Fibroblast of pulmonary artery (primary cell): ENCODE measurements at regions not wholly inside any gene's neighbourhood (a gene's known extent, or its start where the extent isn't known, plus 50 kb on each side); places are given as distances from the start of the nearest gene placed in this dataset.
"Not testable (repeated sequence)": the region's sequence is repeated elsewhere in the genome, so short reads cannot be mapped to it uniquely, and the experiment has no call there.

Experiments
- DNase-seq: peaks from one replicate; pipeline ENCODE4 v3.0.0-alpha.2; 2010; ENCODE audit warnings: low read depth
- H3K4me3 ChIP-seq: replicated peaks from 2 replicates; pipeline ENCODE4 v1.5.1; 2011; ENCODE audit warnings: low read depth, mild to moderate bottlenecking, control low read depth, low read length, moderate library complexity
- CTCF ChIP-seq: IDR thresholded peaks from 2 replicates; pipeline ENCODE4 v1.5.1; 2011; ENCODE audit warnings: mild to moderate bottlenecking, control low read depth, low read length, inconsistent platforms; ENCODE audit errors: missing control alignments

DNA sequence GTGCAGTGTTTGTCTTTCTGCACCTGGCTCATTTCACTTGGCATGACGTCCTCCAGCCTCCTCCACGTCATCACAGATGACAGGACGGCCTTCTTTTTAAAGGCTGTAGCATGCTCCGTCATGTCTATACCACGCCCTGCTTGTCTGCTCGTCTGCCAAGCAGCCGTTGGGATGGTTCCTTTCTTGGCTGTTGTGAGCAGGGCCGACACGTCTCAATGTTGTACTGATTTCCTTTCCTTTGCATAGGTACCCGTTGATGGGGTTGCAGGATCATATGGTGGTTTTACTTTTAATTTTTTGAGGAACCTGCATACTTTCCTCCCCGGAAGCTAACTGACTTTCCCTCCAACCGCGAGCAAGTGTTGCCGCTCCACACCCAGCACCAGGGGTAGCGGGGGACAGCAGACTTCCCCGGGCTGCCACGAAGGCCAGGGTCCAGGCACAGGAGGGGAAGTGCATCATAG lies 212.2 kb upstream of the ZNF469 start:
- TF ChIP-seq CTCF, result no peak
- H3K4me3 ChIP-seq, result no peak overlapping the region
- no peak for DNase-seq

GRCh38 chr16:88171126-88171525 lies 211.6 kb upstream of the ZNF469 start:
- not testable (repeated sequence) for H3K4me3 ChIP-seq, DNase-seq

- H3K4me3 ChIP-seq, DNase-seq: not testable (repeated sequence)
Observed at GRCh38 chr16:88176184-88176583, 206.6 kb upstream of the ZNF469 start.

DNA sequence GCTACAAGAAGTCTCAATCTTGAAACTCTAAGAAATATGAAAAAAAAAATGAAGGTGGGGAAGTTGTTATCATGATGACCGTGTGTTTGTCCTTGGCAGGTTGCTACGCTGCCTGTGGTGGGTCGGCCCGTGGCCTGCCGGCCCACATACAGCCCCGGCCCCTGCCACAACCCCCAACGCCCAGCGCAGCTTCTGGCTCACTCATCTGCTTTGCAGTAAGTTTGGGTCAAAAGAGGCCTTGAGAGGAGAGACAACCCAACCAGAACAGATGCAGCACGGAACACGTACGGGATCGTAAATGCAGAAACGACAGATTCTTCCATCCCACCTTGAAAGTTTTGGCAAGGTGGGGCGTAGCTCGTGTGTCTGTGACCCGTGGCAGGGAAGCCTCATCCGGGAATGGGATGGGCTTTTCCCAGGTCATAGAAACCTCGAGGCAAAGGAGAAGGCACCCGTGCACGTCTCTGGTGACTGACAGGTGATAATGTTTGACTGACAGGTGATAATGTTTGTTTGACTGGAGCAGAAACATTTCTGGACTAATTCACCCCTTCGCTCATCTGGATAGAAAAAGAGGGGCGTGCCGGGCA lies 206.1 kb upstream of the ZNF469 start:
- H3K4me3 ChIP-seq, DNase-seq: not testable (repeated sequence)

DNA sequence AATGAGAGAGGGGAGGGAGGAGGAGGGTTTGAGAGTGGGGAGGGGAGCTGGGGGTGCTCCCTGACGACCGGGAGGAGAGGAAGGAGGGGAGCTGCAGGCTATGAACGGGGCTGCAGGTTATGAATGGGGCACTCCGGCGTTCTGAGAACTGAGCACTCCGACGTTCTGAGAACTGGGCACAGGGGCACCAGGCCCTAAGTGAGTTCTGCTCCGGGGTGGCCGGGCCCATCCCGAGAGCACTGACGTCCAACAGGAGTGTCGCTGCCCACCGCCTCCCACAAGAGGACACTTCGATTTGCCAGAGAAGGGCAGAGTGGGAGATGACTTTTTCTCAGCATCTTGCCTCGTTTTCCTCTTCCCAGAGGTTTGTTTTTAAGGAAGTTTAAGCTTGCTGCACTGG lies 204.5 kb upstream of the ZNF469 start:
- DNase-seq, result not testable (repeated sequence)

GRCh38 chr16:88178896-88179295 lies 203.9 kb upstream of the ZNF469 start:
- H3K4me3 ChIP-seq, DNase-seq: not testable (repeated sequence)

More for the DNA sequence above, 204.5 kb upstream of the ZNF469 start:
- H3K4me3 ChIP-seq, result not testable (repeated sequence)

GRCh38 chr16:88182967-88183881 lies 199.5 kb upstream of the ZNF469 start:
- not testable (repeated sequence) for H3K4me3 ChIP-seq, DNase-seq

DNA sequence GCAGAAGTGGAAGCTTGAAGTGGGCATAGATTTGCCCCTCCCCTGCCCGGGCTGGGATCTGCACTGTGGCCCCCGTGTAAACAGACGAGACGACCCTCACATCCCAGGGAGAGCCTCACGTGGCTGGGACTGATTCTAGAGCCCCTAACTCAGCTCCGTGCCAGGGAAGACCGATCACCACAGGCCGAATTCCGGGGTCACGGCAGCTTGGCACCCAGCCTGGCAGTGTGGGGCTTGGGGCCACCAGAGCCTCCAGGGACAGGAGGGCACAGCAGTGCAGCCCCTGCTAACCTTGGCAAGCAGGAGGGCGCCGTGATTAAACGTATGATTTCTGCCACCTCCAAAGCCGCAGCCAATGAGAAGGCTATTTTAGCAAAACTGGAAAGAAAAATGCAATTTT lies 198.7 kb upstream of the ZNF469 start:
- not testable (repeated sequence) for H3K4me3 ChIP-seq, DNase-seq

- not testable (repeated sequence) for DNase-seq, H3K4me3 ChIP-seq
Observed at GRCh38 chr16:88184566-88185355, 198.0 kb upstream of the ZNF469 start.

DNA sequence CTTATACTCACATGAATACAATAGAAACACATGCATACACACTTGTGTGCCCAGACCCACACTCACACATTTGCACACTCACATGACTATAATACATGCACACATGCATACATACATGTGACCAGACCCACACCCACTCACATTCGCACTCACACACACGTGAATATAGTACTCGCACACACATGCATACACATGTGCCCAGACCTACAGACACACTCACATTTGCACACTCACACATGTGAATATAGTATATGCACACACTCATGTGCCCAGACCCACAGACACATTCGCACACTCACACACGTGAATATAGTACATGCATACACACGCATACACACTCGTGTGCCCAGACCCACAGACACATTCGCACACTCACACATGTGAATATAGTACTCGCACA lies 197.4 kb upstream of the ZNF469 start:
- H3K4me3 ChIP-seq, DNase-seq: not testable (repeated sequence)

GRCh38 chr16:88185976-88186888 lies 196.5 kb upstream of the ZNF469 start:
- peak; percentile 41 for DNase-seq
- H3K4me3 ChIP-seq, result not testable (repeated sequence)

DNA sequence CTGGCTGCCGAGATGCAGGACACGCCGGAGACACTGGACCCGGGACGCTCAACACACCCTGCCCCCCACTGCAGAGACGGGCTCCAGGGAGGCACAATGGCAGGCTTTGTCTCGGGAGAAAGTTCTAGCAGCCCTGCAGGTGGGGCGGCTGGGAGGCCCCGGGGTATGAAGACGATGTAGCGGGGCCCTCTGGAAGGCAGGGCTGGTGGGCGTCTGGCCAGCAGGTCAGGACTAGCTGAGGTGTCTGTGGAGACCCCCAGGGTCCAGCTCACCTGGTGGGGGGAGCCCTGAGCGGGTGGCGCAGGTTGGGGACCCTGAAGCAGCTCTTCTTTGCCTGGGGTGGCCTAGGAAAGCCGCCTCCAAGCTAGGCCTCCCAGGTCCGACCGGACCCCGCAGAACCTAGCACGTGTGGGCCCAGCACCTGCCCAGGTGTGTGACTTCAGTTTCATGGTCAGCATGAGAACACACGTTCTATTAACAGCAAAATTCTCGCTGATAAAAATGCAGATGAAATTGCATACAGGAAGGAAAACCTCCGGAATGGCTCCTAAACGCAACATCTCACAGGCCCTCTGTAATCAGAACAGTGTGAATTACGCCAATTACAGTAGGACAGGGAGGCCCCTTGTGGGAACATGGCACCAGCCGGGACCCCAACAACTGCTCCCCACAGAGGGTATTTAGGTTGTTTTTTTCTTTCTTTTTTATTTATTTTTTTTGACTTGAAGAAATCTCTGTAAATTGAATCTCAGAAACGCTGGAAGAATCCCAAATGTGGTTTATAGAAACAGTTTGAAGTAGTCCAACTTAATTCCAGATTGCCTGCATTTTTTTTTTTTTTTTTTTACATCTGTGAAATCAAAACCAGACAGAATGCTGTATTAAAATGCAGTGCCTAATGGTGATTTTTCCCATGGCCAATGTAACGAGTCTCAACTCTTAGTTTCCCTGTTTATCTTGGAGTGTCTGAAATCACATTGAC lies 195.6 kb upstream of the ZNF469 start:
- H3K4me3 ChIP-seq, result not testable (repeated sequence)
- peak; percentile 13 for DNase-seq

DNA sequence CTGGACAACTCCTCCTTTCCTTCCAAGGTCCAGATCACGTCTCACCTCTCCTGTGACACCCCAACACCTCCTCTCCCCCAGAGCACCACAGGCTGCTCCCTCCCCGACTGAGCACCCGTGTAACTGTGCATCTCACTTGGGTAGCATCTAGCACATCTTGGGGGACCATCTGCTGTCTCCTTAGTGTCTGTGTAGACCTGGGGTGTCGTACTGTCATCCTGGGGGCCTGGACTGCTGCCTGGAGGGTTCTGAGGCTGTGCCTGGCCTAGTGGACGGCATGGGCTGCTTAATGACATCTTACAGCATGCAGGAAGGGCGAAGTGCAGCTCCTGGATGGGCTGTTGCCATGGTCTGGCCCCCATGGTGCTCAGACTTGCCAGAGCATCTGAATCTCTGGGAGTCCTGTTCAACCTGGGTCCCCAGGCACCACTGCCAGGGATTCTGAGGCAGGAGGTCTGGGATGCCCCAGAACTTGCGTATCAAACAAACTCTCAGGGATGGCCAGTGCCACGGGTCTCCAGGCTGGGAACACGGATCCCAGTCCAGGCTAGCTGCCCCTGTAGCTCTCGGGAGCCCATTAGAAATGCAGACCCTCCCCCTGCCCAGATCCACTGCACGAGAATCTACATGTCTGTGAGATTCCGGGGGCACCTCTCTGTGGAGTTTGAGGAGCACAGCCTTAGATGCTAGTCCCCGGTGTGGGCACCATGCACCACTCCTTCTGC lies 194.4 kb upstream of the ZNF469 start:
- H3K4me3 ChIP-seq, DNase-seq: not testable (repeated sequence)

- H3K4me3 ChIP-seq, result not testable (repeated sequence)
- peak; percentile 19 for DNase-seq
Observed at GRCh38 chr16:88190592-88191095, 192.1 kb upstream of the ZNF469 start.

DNA sequence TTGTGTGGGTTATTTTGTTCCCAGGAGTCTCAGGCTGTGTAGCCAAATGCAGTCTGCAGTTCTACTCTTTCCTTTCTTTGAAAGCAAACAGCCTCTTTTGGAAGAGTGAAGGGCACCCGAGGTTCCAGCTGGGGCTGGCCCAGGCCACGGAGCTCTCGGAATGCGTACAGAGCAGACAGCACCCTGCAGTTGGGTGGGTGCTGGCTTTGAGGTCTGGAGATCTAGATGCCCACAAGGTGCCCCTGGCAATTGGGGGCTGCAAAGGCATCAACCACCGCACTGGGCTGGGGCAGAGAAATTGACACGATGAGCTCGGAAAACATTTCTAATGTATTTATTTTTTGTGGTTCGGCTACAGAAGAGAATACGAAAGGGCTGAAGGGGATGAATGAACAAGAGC lies 191.6 kb upstream of the ZNF469 start:
- not testable (repeated sequence) for DNase-seq, H3K4me3 ChIP-seq
